NT2/D1 (cell line): ENCODE measurements at regions not wholly inside any gene's neighbourhood (a gene's known extent, or its start where the extent isn't known, plus 50 kb on each side); places are given as distances from the start of the nearest gene placed in this dataset.

Source experiments
- SUZ12 ChIP-seq: IDR thresholded peaks from 2 replicates; pipeline ENCODE4 v1.6.1; 2011; ENCODE audit not compliant: insufficient read length, insufficient read depth; ENCODE audit errors: extremely low read depth
- YY1 ChIP-seq: IDR thresholded peaks from 2 replicates; pipeline ENCODE4 v1.6.1; 2011; ENCODE audit not compliant: insufficient read length, insufficient read depth
- ZNF274 ChIP-seq: IDR thresholded peaks from 2 replicates; pipeline ENCODE4 v1.6.1; 2011; ENCODE audit warnings: mild to moderate bottlenecking, low read depth, low read length

DNA sequence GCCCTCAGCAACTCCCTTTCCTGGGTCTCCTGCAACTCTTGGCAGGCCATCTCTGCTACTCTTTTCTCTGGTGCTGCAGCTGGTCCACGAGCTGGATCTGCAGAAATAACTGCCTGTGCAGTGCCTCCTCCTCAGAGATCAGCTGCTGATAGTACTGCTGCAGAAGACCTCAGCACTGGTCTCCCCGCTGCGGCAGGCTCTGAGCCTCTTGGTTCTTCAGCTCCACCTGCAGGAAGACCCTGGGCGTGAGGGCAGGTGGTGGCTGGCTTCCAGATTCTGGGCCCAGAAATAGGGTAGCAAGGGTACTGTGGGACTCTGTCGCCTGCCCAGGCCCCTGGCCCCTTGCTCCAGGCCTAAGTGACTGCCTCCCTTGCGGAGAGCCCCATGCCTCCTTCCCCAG lies 79.7 kb upstream of the C2CD4B start:
- TF ChIP-seq ZNF274, result no peak
- no peak for TF ChIP-seq YY1
- no peak for TF ChIP-seq SUZ12
